ENCODE measurements at regions not wholly inside any gene's neighbourhood (a gene's known extent, or its start where the extent isn't known, plus 50 kb on each side); places are given as distances from the start of the nearest gene placed in this dataset.

- WGBS (ENCODE audit: extremely low coverage, insufficient read length, low lambda C conversion rate), result no CpG with 5 or more reads among the region's 1 CpG
- no peak overlapping the region for H3K4ac ChIP-seq (ENCODE audit: low read depth, low read length)
These were observed 771.2 kb upstream of the LINC00305 start for GRCh38 chr18:64919971-64920570.

More at GRCh38 chr18:64919971-64920570, 771.2 kb upstream of the LINC00305 start:
- Mint-ChIP-seq H3K27ac (no peak overlapping the region), H3K27me3 (ENCODE audit: low read depth) (no peaks in the 10 kb centered on the region), H3K4me3 (no peak overlapping the region), H3K4me1 (peaks cover 3% of the 10 kb centered on the region in 2 experiments), H3K36me3 (ENCODE audit: insufficient read depth in 1 of 3, low read depth in 3 of 3) (no peaks in the 10 kb centered on the region), H3K9me3 (no peaks in the 10 kb centered on the region)
- H4K8ac ChIP-seq (replicated peaks; ENCODE audit: insufficient read length, low read depth, low read length), result no peak overlapping the region
- no peak overlapping the region for H2AFZ ChIP-seq (ENCODE audit: low read length)
- DNase-seq, result no peak
- no peak overlapping the region for H3K9ac ChIP-seq (ENCODE audit: extremely low read depth, insufficient read length, low read length)
- H3K4me1 ChIP-seq (ENCODE audit: insufficient read depth, low read length), result no peaks in the 10 kb centered on the region
- H2BK12ac ChIP-seq (ENCODE audit: insufficient read length, low read depth, low read length), result no peak overlapping the region
- no peak overlapping the region for H2BK120ac ChIP-seq (ENCODE audit: low read depth, low read length, poor library complexity, severe bottlenecking)
- no peak overlapping the region for H2AK5ac ChIP-seq (ENCODE audit: insufficient read length, low read length)
- no peak overlapping the region for H3K23ac ChIP-seq (ENCODE audit: insufficient read length, low read depth, low read length)
- no peak overlapping the region for H2BK15ac ChIP-seq (ENCODE audit: low read depth, low read length)
- TF ChIP-seq, protein P1, sequence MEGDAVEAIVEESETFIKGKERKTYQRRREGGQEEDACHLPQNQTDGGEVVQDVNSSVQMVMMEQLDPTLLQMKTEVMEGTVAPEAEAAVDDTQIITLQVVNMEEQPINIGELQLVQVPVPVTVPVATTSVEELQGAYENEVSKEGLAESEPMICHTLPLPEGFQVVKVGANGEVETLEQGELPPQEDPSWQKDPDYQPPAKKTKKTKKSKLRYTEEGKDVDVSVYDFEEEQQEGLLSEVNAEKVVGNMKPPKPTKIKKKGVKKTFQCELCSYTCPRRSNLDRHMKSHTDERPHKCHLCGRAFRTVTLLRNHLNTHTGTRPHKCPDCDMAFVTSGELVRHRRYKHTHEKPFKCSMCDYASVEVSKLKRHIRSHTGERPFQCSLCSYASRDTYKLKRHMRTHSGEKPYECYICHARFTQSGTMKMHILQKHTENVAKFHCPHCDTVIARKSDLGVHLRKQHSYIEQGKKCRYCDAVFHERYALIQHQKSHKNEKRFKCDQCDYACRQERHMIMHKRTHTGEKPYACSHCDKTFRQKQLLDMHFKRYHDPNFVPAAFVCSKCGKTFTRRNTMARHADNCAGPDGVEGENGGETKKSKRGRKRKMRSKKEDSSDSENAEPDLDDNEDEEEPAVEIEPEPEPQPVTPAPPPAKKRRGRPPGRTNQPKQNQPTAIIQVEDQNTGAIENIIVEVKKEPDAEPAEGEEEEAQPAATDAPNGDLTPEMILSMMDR (conservative IDR thresholded peaks at IDR 0.05), result no peak
- H3K27me3 ChIP-seq (ENCODE audit: insufficient read depth, low read length), result no peaks in the 10 kb centered on the region
- H2BK5ac ChIP-seq (ENCODE audit: insufficient read length, low read length), result no peak overlapping the region
- H3K18ac ChIP-seq (ENCODE audit: insufficient read length, low read depth, low read length), result no peak overlapping the region
- no peak overlapping the region for H3K4me2 ChIP-seq (ENCODE audit: insufficient read depth, insufficient read length, low read length)
- no peak overlapping the region for H3K27ac ChIP-seq (ENCODE audit: insufficient read length, low read depth, low read length)
- no peak overlapping the region for H4K5ac ChIP-seq (ENCODE audit: insufficient read length, low read depth, low read length)
- no peaks in the 10 kb centered on the region for H3K79me1 ChIP-seq (ENCODE audit: insufficient read depth, low read depth, low read length, poor library complexity, severe bottlenecking)
- H4K20me1 ChIP-seq (ENCODE audit: control insufficient read depth, insufficient read depth, insufficient read length), result no peaks in the 10 kb centered on the region
- no peaks in the 10 kb centered on the region for H3K9me3 ChIP-seq (ENCODE audit: control insufficient read depth, low read depth, low read length)
- H4K91ac ChIP-seq (ENCODE audit: insufficient read length, low read depth, low read length), result no peak overlapping the region
- no peak overlapping the region for H2BK20ac ChIP-seq (ENCODE audit: low read depth, low read length, poor library complexity, severe bottlenecking)
- H3K23me2 ChIP-seq (ENCODE audit: insufficient read length, low read depth, low read length, poor library complexity, severe bottlenecking), result no peaks in the 10 kb centered on the region
- no peak overlapping the region for H3K14ac ChIP-seq (ENCODE audit: insufficient read depth, low read length)
- no peaks in the 10 kb centered on the region for H3K79me2 ChIP-seq (ENCODE audit: insufficient read depth, low read length)
- H3K56ac ChIP-seq (ENCODE audit: insufficient read length, low read depth, low read length), result no peak overlapping the region
- no peak overlapping the region for H3T11ph ChIP-seq (ENCODE audit: low read length)
